Kidney capillary endothelial cell (primary cell): ENCODE measurements at regions not wholly inside any gene's neighbourhood (a gene's known extent, or its start where the extent isn't known, plus 50 kb on each side); places are given as distances from the start of the nearest gene placed in this dataset.

Source experiments
- DNase-seq: peaks from one replicate; pipeline ENCODE4 v3.0.0-alpha.2; 2018; ENCODE audit warnings: low spot score

GRCh38 chr2:71277536-71278103 lies 50.7 kb upstream of the PAIP2B start:
- peak; percentile 66 for DNase-seq

- DNase-seq = no peak
Measured at GRCh38 chr2:71277147-71277475, 50.2 kb upstream of the PAIP2B start.

- DNase-seq = peak; percentile 83
Measured at GRCh38 chr2:71276311-71277146, 49.6 kb upstream of the PAIP2B start.
